ENCODE measurements at regions not wholly inside any gene's neighbourhood (a gene's known extent, or its start where the extent isn't known, plus 50 kb on each side); places are given as distances from the start of the nearest gene placed in this dataset.

DNA sequence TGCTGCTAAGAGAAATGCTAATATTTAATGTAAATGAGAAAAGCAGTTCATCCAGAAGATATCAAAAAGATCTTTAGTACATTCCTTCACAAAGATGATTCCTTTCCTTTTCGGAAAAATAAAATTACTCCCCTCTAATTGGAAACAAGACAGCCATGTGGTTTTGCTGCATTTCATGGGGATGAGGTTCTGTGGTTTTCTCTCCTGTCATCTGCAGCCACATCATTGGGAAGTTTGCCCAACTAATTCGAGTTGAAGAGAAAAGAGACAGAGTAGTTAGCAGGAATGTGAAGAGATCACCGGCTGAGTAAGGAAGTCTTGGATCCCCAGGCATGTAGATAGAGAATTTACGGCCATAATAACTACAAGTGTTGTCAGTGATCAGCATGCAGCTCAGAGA, 122.1 kb downstream of the CYSLTR2 start:
- ChIA-PET CTCF (interaction anchor here (2.1 kb wide), 1 partner anchor 18 kb away, joined by 5 read pairs; no protein-coding TSS in a partner anchor), POLR2A (no interaction called here)
- TF ChIP-seq, protein P1, sequence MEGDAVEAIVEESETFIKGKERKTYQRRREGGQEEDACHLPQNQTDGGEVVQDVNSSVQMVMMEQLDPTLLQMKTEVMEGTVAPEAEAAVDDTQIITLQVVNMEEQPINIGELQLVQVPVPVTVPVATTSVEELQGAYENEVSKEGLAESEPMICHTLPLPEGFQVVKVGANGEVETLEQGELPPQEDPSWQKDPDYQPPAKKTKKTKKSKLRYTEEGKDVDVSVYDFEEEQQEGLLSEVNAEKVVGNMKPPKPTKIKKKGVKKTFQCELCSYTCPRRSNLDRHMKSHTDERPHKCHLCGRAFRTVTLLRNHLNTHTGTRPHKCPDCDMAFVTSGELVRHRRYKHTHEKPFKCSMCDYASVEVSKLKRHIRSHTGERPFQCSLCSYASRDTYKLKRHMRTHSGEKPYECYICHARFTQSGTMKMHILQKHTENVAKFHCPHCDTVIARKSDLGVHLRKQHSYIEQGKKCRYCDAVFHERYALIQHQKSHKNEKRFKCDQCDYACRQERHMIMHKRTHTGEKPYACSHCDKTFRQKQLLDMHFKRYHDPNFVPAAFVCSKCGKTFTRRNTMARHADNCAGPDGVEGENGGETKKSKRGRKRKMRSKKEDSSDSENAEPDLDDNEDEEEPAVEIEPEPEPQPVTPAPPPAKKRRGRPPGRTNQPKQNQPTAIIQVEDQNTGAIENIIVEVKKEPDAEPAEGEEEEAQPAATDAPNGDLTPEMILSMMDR (IDR thresholded peaks at IDR 0.05; ENCODE audit: control extremely low read depth, extremely low read depth, low read depth, missing control alignments) = no peak
- DNase-seq (ENCODE audit: extremely low spot score) = no peak

DNA sequence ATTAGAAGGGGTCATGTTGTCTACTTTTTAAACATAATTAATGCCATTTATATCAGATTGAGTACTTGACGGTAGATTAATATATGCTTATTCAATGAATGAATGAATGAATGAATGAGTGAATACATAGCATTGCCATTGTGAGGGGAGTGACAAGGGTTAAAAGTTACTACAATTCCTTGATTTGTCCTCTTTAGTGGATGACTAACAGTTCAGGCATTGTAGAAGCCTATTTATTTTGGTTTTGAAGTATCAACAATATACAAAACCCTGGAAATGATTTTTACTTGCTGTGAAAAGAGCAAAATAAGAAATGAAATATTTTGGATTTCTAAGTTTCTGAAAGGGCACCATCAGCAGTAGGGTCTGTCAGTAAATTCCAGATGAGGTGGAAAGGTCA, 122.7 kb downstream of the CYSLTR2 start:
- TF ChIP-seq, protein P1 (IDR thresholded peaks at IDR 0.05; ENCODE audit: control extremely low read depth, extremely low read depth, low read depth, missing control alignments) = no peak
- CTCF ChIA-PET = interaction anchor here (2.1 kb wide), 1 partner anchor 19 kb away, joined by 5 read pairs; no protein-coding TSS in a partner anchor
- DNase-seq (ENCODE audit: extremely low spot score) = no peak
- POLR2A ChIA-PET = no interaction called here

DNA sequence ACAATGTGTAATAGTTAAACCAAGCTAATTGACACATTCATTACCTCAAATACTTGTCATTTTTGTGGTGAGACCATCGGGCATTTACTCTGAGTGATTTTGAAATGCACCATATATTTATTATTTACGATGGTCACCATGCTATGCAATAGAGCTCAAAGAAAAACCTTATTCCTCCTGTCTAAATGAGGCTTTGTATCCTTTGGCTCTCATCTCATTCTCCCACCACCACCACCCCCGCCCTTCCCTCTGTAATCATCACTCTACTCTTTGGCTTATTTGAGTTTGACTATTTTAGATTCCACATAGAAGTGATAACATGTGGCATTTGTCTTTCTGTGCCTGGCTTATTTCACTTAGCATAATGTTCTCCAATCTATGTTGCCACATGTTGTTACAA, 124.9 kb downstream of the CYSLTR2 start:
- CTCF ChIA-PET = interaction anchor here (1.0 kb wide), 1 partner anchor 10 kb away, joined by 4 read pairs; no protein-coding TSS in a partner anchor
- DNase-seq (ENCODE audit: extremely low spot score) = no peak
- TF ChIP-seq, protein P1 (IDR thresholded peaks at IDR 0.05; ENCODE audit: control extremely low read depth, extremely low read depth, low read depth, missing control alignments) = no peak
- POLR2A ChIA-PET = no interaction called here

DNA sequence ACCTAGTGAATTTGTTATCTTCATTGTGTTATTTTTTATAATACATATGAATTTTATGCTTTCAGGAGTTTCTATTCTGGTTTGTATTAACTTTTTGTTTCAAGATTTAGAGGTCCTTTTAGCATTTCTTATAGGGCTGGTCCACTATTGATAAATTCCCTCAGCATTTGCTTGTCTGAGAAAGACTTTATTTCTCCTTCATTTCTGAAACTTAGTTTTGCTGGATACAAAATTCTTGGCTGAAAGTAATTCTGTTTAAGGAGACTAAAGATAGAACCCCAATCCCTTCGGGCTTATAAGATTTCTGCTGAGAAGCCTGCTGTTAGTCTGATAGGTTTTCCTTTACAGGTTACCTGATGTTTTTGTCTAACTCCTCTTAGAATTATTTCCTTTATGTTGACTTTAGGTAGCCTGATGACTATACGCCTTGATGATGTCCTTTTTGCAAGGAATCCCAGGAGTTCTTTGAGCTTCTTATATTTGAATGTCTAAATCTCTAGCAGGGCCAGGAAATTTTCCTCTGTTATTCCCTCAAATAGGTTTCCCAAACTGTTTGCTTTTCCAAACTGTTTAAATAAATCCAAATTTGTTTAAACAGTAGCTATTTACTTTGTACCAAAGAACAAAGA, 127.1 kb downstream of the CYSLTR2 start:
- CTCF ChIA-PET = interaction anchor here (3.9 kb wide), 1 partner anchor 10 kb away, joined by 27 read pairs; no protein-coding TSS in a partner anchor
- TF ChIP-seq, protein P1 (IDR thresholded peaks at IDR 0.05; ENCODE audit: control extremely low read depth, extremely low read depth, low read depth, missing control alignments) = no peak
- POLR2A ChIA-PET = no interaction called here
- no peak for DNase-seq (ENCODE audit: extremely low spot score)

DNA sequence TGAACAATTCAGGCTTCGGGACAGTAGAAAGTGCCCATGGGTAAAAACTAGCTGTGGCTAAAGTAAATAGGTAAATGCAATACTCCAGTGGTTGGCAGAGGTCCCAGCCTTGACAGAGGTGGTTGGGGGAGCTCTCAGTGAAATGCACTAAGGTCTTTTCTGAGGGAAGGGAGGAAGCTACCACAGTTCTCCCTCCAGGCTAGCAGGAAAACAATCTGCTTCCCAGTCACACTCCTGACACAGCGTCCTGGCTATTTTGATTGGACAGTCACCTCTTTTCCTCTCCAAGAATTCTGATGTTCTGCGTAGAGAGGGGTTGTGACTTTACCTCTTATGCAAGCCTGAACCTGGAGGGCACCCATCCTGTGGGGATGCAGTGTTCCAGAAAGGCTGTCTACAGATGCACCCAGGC, 128.7 kb downstream of the CYSLTR2 start:
- ChIA-PET POLR2A (no interaction called here), CTCF (interaction anchor here (1.1 to 3.9 kb wide), 2 partner anchors 12 to 15 kb away, joined by 3 to 27 read pairs; no protein-coding TSS in a partner anchor)
- no peak for DNase-seq (ENCODE audit: extremely low spot score)
- TF ChIP-seq, protein P1 (IDR thresholded peaks at IDR 0.05; ENCODE audit: control extremely low read depth, extremely low read depth, low read depth, missing control alignments) = no peak

DNA sequence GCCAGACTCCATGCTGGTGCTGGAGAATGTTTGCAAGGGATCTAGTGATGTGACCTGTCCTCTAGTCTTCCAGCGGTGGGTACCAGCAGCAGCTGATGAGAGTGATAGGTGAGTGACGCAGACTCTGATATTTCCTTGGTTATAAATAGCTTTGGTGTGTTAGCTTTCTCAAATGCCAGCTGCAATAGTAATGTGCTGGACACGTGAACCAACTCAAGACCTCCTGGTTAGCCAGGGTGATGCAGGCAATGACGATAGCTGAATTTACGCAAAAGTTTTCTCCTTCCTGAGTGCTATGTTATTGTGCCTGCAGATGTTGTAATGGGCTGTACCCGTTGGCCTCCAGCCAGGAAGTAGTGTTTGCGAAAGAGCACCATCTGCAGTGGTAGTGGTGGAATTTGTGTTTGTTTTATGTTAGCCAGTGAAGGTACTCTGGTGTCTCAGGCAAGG, 129.5 kb downstream of the CYSLTR2 start:
- ChIA-PET POLR2A (no interaction called here), CTCF (interaction anchor here (1.1 to 3.9 kb wide), 2 partner anchors 13 to 16 kb away, joined by 3 to 27 read pairs; no protein-coding TSS in a partner anchor)
- DNase-seq (ENCODE audit: extremely low spot score) = no peak
- TF ChIP-seq, protein P1 (IDR thresholded peaks at IDR 0.05; ENCODE audit: control extremely low read depth, extremely low read depth, low read depth, missing control alignments) = no peak
